ENCODE measurements at regions not wholly inside any gene's neighbourhood (a gene's known extent, or its start where the extent isn't known, plus 50 kb on each side); places are given as distances from the start of the nearest gene placed in this dataset.

DNA sequence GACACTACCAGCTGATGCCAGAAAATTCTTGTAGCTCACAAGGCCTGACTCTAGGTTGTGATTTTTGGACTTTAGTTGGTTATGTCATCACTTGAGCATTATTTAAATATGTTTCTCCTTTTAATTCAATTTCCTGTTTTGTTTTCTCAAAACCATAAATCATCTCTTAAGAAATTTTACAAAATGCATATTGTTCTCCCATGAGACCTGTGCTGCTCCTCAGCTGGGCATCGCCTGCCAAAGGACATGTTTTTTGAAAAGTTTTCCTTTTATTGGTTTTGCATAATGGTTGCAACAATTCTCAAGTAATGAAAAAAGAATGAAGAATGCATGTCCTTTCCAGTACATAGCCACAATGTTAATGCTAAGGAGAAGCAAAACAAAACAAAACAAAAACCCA, 204.7 kb upstream of the LYPLAL1 start:
- Mint-ChIP-seq H3K36me3 (ENCODE audit: insufficient read depth, unreplicated experiment) (no peaks in the 10 kb centered on the region), H3K9me3 (ENCODE audit: unreplicated experiment) (peaks cover 14% of the 10 kb centered on the region)
- intact Hi-C loops (cut with micrococcal nuclease; ENCODE audit: unreplicated experiment): no loop called here

DNA sequence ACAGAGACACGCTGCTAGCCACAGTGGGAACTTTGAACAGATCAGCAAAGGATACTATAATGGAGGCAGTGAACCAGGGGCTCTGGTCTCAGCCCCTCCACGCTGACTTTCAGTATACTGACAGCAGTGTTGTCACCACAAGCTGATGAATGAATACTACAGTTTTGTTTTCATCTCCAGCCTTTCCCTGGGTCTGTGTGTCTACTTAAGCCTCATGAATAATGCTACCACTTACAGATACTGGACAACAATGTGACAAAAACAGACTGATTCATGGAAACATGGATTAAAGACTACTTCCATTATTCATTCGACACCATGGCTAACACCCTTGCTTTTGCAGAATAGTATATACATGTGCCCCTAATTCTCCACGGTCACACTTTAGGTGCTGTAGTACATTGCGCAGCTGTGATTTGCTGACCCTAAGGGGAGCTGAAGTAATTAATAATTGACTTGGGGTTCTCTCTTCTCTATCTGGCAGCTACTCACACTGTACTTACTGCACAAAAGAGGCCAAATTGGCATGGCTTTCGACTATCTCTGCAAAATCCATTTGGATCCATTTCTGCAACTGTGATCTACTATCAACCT, 203.2 kb upstream of the LYPLAL1 start:
- Mint-ChIP-seq H3K27me3 (ENCODE audit: insufficient read depth, unreplicated experiment) (no peaks in the 10 kb centered on the region), H3K4me3 (ENCODE audit: unreplicated experiment) (no peak overlapping the region), H3K9me3 (ENCODE audit: unreplicated experiment) (peaks cover 14% of the 10 kb centered on the region), H3K4me1 (ENCODE audit: low read depth, unreplicated experiment) (no peaks in the 10 kb centered on the region), H3K36me3 (ENCODE audit: insufficient read depth, unreplicated experiment) (no peaks in the 10 kb centered on the region), H3K27ac (ENCODE audit: unreplicated experiment) (no peak overlapping the region)
- ChIA-PET POLR2A (no interaction called here), CTCF (no interaction called here)
- intact Hi-C loops (cut with micrococcal nuclease; ENCODE audit: unreplicated experiment): no loop called here
- DNase-seq: no peak
- no peaks in the 10 kb centered on the region for H3K36me3 ChIP-seq (ENCODE audit: control insufficient read depth, insufficient read depth, low read length)
- H3K9me3 ChIP-seq: no peaks in the 10 kb centered on the region
- TF ChIP-seq, protein P1, sequence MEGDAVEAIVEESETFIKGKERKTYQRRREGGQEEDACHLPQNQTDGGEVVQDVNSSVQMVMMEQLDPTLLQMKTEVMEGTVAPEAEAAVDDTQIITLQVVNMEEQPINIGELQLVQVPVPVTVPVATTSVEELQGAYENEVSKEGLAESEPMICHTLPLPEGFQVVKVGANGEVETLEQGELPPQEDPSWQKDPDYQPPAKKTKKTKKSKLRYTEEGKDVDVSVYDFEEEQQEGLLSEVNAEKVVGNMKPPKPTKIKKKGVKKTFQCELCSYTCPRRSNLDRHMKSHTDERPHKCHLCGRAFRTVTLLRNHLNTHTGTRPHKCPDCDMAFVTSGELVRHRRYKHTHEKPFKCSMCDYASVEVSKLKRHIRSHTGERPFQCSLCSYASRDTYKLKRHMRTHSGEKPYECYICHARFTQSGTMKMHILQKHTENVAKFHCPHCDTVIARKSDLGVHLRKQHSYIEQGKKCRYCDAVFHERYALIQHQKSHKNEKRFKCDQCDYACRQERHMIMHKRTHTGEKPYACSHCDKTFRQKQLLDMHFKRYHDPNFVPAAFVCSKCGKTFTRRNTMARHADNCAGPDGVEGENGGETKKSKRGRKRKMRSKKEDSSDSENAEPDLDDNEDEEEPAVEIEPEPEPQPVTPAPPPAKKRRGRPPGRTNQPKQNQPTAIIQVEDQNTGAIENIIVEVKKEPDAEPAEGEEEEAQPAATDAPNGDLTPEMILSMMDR (IDR thresholded peaks at IDR 0.05; ENCODE audit: insufficient read depth in 1 of 2, low read depth in 1 of 2, low read length in 1 of 2, severe bottlenecking in 1 of 2, unreplicated experiment in 1 of 2): no peak
- H3K4me1 ChIP-seq: no peaks in the 10 kb centered on the region
- no TSS peak for BruUV-seq (replicated peaks)
- no peaks in the 10 kb centered on the region for H3K27me3 ChIP-seq (replicated peaks; ENCODE audit: control insufficient read depth, insufficient read depth, low read length)
- no peak overlapping the region for H3K4me3 ChIP-seq (ENCODE audit: low read depth, low read length)

More for the DNA sequence above, 204.7 kb upstream of the LYPLAL1 start:
- TF ChIP-seq, protein P1 (IDR thresholded peaks at IDR 0.05; ENCODE audit: insufficient read depth in 1 of 2, low read depth in 1 of 2, low read length in 1 of 2, severe bottlenecking in 1 of 2, unreplicated experiment in 1 of 2): no peak
- Histone ChIP-seq H3K36me3 (ENCODE audit: control insufficient read depth, insufficient read depth, low read length) (no peaks in the 10 kb centered on the region), H3K27me3 (replicated peaks; ENCODE audit: control insufficient read depth, insufficient read depth, low read length) (no peaks in the 10 kb centered on the region), H3K9me3 (no peaks in the 10 kb centered on the region), H3K4me1 (no peaks in the 10 kb centered on the region), H3K4me3 (ENCODE audit: low read depth, low read length) (no peak overlapping the region)
- ChIA-PET CTCF (no interaction called here), POLR2A (no interaction called here)
- Mint-ChIP-seq H3K27ac (ENCODE audit: unreplicated experiment) (no peak overlapping the region), H3K4me3 (ENCODE audit: unreplicated experiment) (no peak overlapping the region), H3K27me3 (ENCODE audit: insufficient read depth, unreplicated experiment) (no peaks in the 10 kb centered on the region), H3K4me1 (ENCODE audit: low read depth, unreplicated experiment) (no peaks in the 10 kb centered on the region)
- DNase-seq: no peak
- no TSS peak for BruUV-seq (replicated peaks)

DNA sequence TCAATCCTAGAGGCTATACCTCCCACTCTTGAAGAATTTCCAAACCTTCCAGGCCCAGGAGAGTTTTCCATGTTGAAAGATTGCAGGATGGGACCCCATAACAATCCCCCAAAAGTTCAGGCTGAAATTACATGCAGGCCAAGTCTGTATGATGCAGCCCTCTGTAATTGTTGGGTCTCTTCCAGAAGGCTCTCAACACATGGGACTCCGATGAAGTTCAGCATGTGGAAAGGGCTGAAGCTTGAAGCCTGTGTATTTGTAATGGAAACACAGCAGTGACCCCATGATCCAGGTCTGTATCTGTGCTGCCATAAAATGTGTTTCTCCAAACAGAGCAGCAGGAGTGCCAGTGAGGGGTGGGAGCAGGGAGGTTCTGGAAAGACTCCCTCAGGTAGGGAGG, 202.5 kb upstream of the LYPLAL1 start:
- Mint-ChIP-seq H3K4me3 (ENCODE audit: unreplicated experiment) (no peak overlapping the region), H3K4me1 (ENCODE audit: low read depth, unreplicated experiment) (no peaks in the 10 kb centered on the region), H3K27ac (ENCODE audit: unreplicated experiment) (no peak overlapping the region), H3K27me3 (ENCODE audit: insufficient read depth, unreplicated experiment) (no peaks in the 10 kb centered on the region), H3K9me3 (ENCODE audit: unreplicated experiment) (peaks cover 14% of the 10 kb centered on the region), H3K36me3 (ENCODE audit: insufficient read depth, unreplicated experiment) (no peaks in the 10 kb centered on the region)
- intact Hi-C loops (cut with micrococcal nuclease; ENCODE audit: unreplicated experiment): no loop called here
- Histone ChIP-seq H3K27me3 (replicated peaks; ENCODE audit: control insufficient read depth, insufficient read depth, low read length) (no peaks in the 10 kb centered on the region), H3K9me3 (no peaks in the 10 kb centered on the region), H3K36me3 (ENCODE audit: control insufficient read depth, insufficient read depth, low read length) (no peaks in the 10 kb centered on the region), H3K4me3 (ENCODE audit: low read depth, low read length) (no peak overlapping the region), H3K4me1 (no peaks in the 10 kb centered on the region)
- ChIA-PET POLR2A (no interaction called here), CTCF (no interaction called here)
- BruUV-seq (replicated peaks): no TSS peak
- TF ChIP-seq, protein P1 (IDR thresholded peaks at IDR 0.05; ENCODE audit: insufficient read depth in 1 of 2, low read depth in 1 of 2, low read length in 1 of 2, severe bottlenecking in 1 of 2, unreplicated experiment in 1 of 2): no peak
- DNase-seq: no peak
